Muscle layer of colon (tissue), 2 donors: ENCODE measurements at regions not wholly inside any gene's neighbourhood (a gene's known extent, or its start where the extent isn't known, plus 50 kb on each side); places are given as distances from the start of the nearest gene placed in this dataset.

ENCODE experiments used
- H3K27ac ChIP-seq: one replicate; pipeline ENCODE4 v1.7.0; 2013; ENCODE audit warnings: low read depth, mild to moderate bottlenecking, low read length, moderate library complexity
- H3K27me3 ChIP-seq, 2 donors: one replicate each; pipeline ENCODE4 v1.7.0; 2013; ENCODE audit warnings: low read length in 2 of 2, mild to moderate bottlenecking in 2 of 2; ENCODE audit not compliant: insufficient read depth in 2 of 2, control insufficient read depth in 1 of 2
- H3K36me3 ChIP-seq: one replicate; pipeline ENCODE4 v1.7.0; 2013; ENCODE audit warnings: mild to moderate bottlenecking, low read length; ENCODE audit not compliant: insufficient read depth
- H3K4me1 ChIP-seq: one replicate; pipeline ENCODE4 v1.7.0; 2013; ENCODE audit warnings: mild to moderate bottlenecking, low read length; ENCODE audit not compliant: insufficient read depth
- H3K4me3 ChIP-seq, 2 donors: one replicate each; pipeline ENCODE4 v1.7.0; 2013; ENCODE audit warnings: low read length in 2 of 2, low read depth in 1 of 2, mild to moderate bottlenecking in 1 of 2, moderate library complexity in 1 of 2
- H3K9ac ChIP-seq: one replicate; pipeline ENCODE4 v1.7.0; 2013; ENCODE audit warnings: low read length
- H3K9me3 ChIP-seq: one replicate; pipeline ENCODE4 v1.7.0; 2013; ENCODE audit warnings: mild to moderate bottlenecking, low read length
- donor health status: abdominal sarcoma.
- donor health status: Adenocarcinoma of cecum.

DNA sequence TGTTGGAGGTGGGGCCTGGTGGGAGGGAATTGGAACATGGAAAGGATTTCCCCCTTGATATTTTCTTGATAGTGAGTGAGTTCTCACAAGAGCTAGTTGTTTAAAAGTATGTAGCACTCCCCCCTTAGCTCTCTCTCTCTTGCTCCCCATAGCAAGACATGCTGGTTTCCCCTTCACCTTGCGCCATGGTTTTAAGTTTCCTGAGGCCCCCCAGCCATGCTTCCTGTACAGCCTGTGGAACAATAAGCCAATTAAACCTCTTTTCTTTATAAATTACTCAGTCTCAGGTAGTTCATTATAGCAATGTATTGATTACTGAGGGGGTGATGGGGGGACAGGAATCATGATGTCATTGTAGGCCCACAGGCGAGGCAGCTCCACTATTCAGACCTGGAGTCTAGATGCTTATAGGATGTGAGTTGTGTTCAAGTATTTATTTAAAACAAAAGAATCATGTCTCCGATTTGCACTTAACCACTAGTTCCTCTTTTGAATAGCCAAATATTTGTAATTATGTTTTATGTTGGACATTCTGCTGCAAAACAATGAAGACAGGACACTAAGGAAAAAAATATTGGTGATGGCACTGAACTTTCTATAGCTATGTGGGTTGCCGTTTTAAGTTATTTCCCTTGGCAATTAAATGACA, 156.6 kb downstream of the TMEM38B start:
- Histone ChIP-seq H3K4me3 (no peak overlapping the region), H3K36me3 (no peaks in the 10 kb centered on the region), H3K9me3 (peaks cover 3% of the 10 kb centered on the region), H3K27me3 (no peaks in the 10 kb centered on the region), H3K4me1 (no peaks in the 10 kb centered on the region), H3K27ac (no peak overlapping the region), H3K9ac (no peak overlapping the region)

DNA sequence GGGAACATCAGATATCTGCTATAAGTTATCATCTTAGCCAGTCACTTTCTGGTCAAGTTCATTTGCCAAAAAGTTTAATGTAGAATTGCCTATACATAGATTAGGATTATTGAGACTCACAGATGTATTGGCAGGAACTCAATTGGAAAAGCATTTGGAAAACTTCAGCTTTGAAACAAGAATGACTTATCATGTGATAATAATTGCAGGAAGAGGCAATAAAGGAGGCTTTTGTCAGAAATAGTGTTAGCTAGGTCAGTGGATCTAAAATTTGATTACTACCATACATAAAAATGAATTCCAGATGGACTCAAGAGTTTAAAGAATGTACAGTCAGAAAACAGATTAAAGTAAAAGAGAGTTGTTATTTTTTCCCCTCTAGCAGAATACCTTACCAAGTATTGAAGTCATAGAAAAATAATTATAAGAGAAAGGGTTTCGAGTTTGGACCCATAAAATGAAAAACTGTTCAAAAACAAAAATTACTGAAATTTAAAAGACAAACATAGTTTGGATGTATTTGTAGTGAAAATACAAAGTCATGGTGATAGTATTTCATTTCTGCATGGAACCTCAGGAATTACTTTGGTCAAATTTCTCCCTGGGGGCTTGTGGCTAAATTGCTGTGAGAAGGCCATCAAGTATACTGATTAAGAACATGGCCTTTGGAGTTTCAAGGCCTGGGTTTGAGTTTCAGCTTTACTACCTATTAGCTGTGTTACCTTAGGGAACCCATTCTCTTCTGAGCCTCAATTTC, 159.9 kb downstream of the TMEM38B start:
- Histone ChIP-seq H3K36me3 (no peaks in the 10 kb centered on the region), H3K4me3 (no peak overlapping the region), H3K9ac (no peak overlapping the region), H3K27ac (no peak overlapping the region), H3K4me1 (no peaks in the 10 kb centered on the region), H3K9me3 (no peaks in the 10 kb centered on the region), H3K27me3 (no peaks in the 10 kb centered on the region)

DNA sequence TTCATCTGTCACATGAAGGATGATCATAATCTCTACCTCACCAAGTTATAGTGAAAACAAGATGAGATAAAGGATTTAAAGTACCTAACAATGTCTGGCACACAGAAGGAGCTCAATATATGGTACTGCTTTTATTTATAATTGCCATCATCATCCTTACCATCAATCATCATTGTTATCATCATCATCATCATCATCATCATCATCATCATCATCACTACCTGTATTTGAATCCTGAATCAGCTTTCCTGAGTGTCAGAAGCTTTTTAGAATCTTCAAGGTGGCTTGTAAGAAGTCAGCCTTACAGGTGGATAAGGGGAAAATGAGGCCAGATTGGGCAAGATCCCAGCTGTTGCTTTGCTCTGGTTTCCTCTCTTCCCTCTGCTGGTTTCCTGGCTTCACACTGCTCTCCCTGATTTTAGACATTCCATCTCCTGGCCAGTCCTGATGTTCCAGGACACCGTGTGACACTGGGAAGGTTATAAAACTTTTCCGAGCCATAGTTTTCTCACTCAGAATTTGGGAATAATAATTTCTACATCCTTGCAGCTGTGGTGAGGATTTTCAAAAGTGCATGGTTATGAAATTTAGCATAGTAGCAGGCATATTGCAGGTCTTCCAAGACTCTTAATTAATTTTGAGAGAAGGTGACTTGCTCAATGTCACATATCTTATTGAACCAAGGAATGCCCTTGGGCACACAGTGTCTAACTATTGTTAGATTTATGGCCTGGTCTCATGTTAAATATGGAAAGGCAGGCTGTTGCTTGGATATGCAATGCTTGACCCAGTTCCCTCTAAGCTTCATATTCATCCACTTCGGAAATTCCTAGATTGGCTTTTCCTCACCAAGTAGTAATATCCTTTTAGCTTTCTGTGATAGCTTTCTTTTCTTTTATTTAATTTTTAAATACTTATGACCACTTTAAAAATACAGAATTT, 160.7 kb downstream of the TMEM38B start:
- H3K27me3 ChIP-seq: no peaks in the 10 kb centered on the region
- H3K9me3 ChIP-seq: no peaks in the 10 kb centered on the region
- H3K4me1 ChIP-seq: no peaks in the 10 kb centered on the region
- no peaks in the 10 kb centered on the region for H3K36me3 ChIP-seq
- H3K9ac ChIP-seq: no peak overlapping the region
- no peak overlapping the region for H3K4me3 ChIP-seq
- no peak overlapping the region for H3K27ac ChIP-seq

- Histone ChIP-seq H3K9me3 (no peaks in the 10 kb centered on the region), H3K4me3 (no peak overlapping the region), H3K9ac (no peak overlapping the region), H3K27ac (no peak overlapping the region), H3K4me1 (no peaks in the 10 kb centered on the region), H3K27me3 (no peaks in the 10 kb centered on the region), H3K36me3 (no peaks in the 10 kb centered on the region)
Observed at GRCh38 chr9:105855987-105856386, 161.6 kb downstream of the TMEM38B start.

GRCh38 chr9:105858006-105858690, 163.8 kb downstream of the TMEM38B start:
- Histone ChIP-seq H3K9me3 (no peaks in the 10 kb centered on the region), H3K27me3 (no peaks in the 10 kb centered on the region), H3K4me1 (no peaks in the 10 kb centered on the region), H3K36me3 (no peaks in the 10 kb centered on the region), H3K27ac (no peak overlapping the region), H3K4me3 (no peak overlapping the region), H3K9ac (no peak overlapping the region)

- Histone ChIP-seq H3K27me3 (no peaks in the 10 kb centered on the region), H3K36me3 (no peaks in the 10 kb centered on the region), H3K4me3 (no peak overlapping the region), H3K4me1 (no peaks in the 10 kb centered on the region), H3K9ac (no peak overlapping the region), H3K27ac (no peak overlapping the region), H3K9me3 (no peaks in the 10 kb centered on the region)
Observed at GRCh38 chr9:105858877-105859276, 164.5 kb downstream of the TMEM38B start.

- Histone ChIP-seq H3K27ac (no peak overlapping the region), H3K27me3 (no peaks in the 10 kb centered on the region), H3K9ac (no peak overlapping the region), H3K36me3 (no peaks in the 10 kb centered on the region), H3K9me3 (no peaks in the 10 kb centered on the region), H3K4me1 (no peaks in the 10 kb centered on the region), H3K4me3 (no peak overlapping the region)
Observed at GRCh38 chr9:105859428-105860091, 165.2 kb downstream of the TMEM38B start.

DNA sequence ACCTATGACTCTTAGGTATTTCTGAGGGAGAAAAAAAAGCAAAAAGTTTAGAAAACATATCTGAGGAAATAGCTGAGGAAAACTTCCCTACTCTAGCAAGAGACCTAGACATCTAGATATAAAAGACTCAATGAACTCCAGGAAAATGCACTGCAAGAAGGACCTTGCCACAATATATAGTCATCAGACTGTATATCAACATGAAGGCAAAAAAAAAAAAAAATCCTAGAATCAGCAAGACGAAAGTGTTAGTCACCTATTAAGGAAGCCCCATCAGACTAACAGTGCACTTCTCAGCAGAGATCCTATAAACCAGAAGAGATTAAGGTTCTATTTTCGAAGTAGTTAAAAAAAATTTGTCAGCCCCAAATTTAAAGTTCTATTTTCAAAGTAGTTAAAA, 166.2 kb downstream of the TMEM38B start:
- Histone ChIP-seq H3K9ac (no peak overlapping the region), H3K36me3 (no peaks in the 10 kb centered on the region), H3K4me3 (no peak overlapping the region), H3K27ac (no peak overlapping the region), H3K9me3 (no peaks in the 10 kb centered on the region), H3K4me1 (no peaks in the 10 kb centered on the region), H3K27me3 (no peaks in the 10 kb centered on the region)

GRCh38 chr9:105861972-105862371, 167.6 kb downstream of the TMEM38B start:
- Histone ChIP-seq H3K4me1 (no peaks in the 10 kb centered on the region), H3K27me3 (no peaks in the 10 kb centered on the region), H3K4me3 (no peak overlapping the region), H3K9ac (no peak overlapping the region), H3K27ac (no peak overlapping the region), H3K9me3 (no peaks in the 10 kb centered on the region), H3K36me3 (no peaks in the 10 kb centered on the region)

DNA sequence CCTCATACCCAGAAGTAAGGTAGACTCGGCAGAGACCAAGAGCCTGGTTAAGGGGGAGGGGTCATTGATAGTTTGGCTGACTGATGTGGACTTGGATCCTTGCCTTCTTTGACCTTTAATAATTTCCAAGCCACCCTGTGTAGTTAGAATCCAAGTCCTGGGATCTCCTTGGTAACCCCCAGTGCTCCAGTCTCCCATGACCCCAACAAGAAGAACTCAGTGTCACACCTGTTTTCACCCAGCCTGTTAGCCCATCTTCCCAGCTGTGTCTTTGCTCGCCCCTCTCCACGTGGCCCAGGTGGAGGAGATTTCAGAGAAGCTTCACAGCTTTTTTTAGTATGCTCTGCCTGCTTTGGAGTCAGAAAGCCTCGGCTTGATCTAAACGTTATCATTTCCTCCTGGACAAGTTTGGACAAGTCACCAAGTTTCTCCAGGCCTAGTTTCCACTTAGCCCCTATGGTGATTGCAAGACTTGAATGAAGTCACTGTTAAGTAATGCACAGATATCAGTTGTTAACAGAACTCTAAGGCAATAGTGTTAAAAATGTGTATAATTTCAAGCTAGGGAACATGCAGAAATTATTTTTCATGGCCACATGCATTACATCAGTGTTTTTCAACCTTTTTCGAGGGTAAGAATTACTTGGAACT, 170.0 kb downstream of the TMEM38B start:
- no peaks in the 10 kb centered on the region for H3K9me3 ChIP-seq
- no peak overlapping the region for H3K9ac ChIP-seq

More for the DNA sequence above, 170.0 kb downstream of the TMEM38B start:
- no peak overlapping the region for H3K4me3 ChIP-seq
- H3K4me1 ChIP-seq: no peaks in the 10 kb centered on the region
- no peaks in the 10 kb centered on the region for H3K36me3 ChIP-seq
- no peak overlapping the region for H3K27ac ChIP-seq
- no peaks in the 10 kb centered on the region for H3K27me3 ChIP-seq
